ENCODE measurements at regions not wholly inside any gene's neighbourhood (a gene's known extent, or its start where the extent isn't known, plus 50 kb on each side); places are given as distances from the start of the nearest gene placed in this dataset.

DNA sequence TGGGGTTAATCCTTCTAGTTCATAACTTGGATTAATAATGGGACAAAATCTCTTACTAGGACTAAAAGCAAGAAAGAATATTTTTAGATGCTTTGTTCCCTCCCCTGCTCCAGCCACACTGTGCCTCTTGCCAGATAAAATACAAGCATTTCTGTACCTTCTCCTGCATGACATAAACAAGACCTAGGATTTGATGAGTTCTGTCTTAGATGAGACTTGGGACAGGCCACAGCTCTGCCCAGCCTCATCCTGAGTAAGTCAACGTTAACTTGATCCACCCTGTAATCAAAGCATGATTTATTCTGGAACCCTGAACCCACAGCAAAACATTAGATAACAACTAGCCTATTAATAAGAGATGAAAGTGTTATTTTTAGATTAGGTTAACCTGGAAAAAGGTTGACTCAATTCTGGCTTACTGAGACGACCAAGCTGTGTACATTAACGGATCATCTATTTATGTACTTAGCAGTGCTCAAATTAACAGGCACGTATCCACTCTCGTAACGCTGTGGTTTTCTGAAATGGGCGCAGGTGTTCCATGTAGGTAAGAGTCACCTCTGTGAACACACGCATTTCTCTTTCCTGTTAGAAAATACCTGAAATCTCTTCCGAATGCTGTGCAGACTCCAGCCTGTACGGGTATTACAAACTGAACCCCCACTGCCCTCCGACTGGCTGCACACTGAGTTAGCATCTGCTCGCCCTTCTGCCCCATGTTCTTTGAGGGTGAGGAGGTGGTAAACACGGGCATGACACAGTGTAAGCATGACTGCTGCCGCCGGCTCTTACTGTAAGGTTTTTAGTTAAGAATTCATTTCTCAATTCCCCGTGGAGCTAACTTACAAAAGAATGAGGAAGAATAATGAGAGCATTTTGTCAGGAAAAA, 132.1 kb upstream of the FOXQ1 start:
- Histone ChIP-seq H3K9me3 (no peaks in the 10 kb centered on the region), H3K4me1 (ENCODE audit: insufficient read depth) (no peaks in the 10 kb centered on the region), H3K36me3 (no peaks in the 10 kb centered on the region), H3K4me3 (no peak overlapping the region), H3K27ac (no peak overlapping the region), H3K27me3 (no peaks in the 10 kb centered on the region)
- WGBS, 3 donors, result 54 to 68% (median 60%) methylated on average over 16 of the region's 16 CpGs
- intact Hi-C loops (cut with DNase I), result no loop called here
- TF ChIP-seq, protein P1, sequence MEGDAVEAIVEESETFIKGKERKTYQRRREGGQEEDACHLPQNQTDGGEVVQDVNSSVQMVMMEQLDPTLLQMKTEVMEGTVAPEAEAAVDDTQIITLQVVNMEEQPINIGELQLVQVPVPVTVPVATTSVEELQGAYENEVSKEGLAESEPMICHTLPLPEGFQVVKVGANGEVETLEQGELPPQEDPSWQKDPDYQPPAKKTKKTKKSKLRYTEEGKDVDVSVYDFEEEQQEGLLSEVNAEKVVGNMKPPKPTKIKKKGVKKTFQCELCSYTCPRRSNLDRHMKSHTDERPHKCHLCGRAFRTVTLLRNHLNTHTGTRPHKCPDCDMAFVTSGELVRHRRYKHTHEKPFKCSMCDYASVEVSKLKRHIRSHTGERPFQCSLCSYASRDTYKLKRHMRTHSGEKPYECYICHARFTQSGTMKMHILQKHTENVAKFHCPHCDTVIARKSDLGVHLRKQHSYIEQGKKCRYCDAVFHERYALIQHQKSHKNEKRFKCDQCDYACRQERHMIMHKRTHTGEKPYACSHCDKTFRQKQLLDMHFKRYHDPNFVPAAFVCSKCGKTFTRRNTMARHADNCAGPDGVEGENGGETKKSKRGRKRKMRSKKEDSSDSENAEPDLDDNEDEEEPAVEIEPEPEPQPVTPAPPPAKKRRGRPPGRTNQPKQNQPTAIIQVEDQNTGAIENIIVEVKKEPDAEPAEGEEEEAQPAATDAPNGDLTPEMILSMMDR (IDR thresholded peaks at IDR 0.05), result no peak
- TF ChIP-seq EP300 (IDR thresholded peaks at IDR 0.05) (no peak), POLR2A (IDR thresholded peaks at IDR 0.05) (no peak)
- DNase-seq, result no peak

DNA sequence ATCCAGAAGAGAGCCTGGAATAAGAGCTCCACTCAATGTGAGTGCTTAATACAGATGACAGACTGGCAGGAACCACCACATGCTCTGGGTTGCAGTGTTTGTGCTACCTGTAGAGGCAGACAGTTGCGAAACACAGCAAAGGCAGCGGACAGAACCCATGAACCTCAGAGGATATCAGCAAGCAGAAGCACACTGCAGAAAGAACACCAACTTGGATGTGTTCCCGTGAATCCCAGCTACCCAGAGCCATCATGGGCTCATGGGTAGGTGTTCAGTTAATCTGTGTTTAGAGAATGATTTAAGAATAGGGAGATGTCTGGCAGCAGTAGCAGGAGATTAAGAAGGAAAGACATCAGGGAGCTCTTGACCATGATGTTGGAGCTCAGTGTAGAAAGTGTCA, 133.3 kb upstream of the FOXQ1 start:
- H3K27ac ChIP-seq, result no peak overlapping the region
- no peaks in the 10 kb centered on the region for H3K4me1 ChIP-seq (ENCODE audit: insufficient read depth)
- TF ChIP-seq, protein P1 (IDR thresholded peaks at IDR 0.05), result no peak
- TF ChIP-seq EP300 (IDR thresholded peaks at IDR 0.05) (no peak), POLR2A (IDR thresholded peaks at IDR 0.05) (no peak)
- DNase-seq, result no peak
- no peaks in the 10 kb centered on the region for H3K27me3 ChIP-seq
- intact Hi-C loops (cut with DNase I), result no loop called here
- H3K36me3 ChIP-seq, result no peaks in the 10 kb centered on the region
- no peak overlapping the region for H3K4me3 ChIP-seq
- 81 to 90% (median 83%) methylated on average over 3 of the region's 3 CpGs for WGBS, 3 donors
- H3K9me3 ChIP-seq, result no peaks in the 10 kb centered on the region

DNA sequence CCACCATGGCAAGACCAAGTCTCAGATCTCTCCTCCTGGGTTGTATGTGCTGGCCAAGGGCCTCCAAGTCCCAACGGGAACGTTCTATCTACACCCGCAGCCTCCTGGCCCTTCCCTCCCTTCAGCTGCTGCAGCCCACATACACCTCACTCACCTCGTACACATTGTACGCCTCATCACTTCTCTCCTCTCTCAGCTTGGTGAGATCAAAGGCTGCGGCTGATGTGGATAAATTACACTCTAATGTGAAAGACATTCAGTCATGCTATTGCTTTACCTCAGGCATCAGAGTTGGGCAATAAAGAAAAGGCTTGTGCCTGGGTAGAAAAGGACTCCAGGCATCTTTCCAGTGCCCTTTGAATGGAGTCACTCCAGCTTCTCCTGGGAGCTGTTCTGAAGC, 135.3 kb upstream of the FOXQ1 start:
- intact Hi-C loops (cut with DNase I), result no loop called here
- no peaks in the 10 kb centered on the region for H3K4me1 ChIP-seq (ENCODE audit: insufficient read depth)
- TF ChIP-seq, protein P1 (IDR thresholded peaks at IDR 0.05), result no peak
- TF ChIP-seq EP300 (IDR thresholded peaks at IDR 0.05) (no peak), POLR2A (IDR thresholded peaks at IDR 0.05) (no peak)
- H3K9me3 ChIP-seq, result no peaks in the 10 kb centered on the region
- H3K36me3 ChIP-seq, result no peaks in the 10 kb centered on the region
- no peaks in the 10 kb centered on the region for H3K27me3 ChIP-seq
- DNase-seq, result no peak
- H3K4me3 ChIP-seq, result no peak overlapping the region
- H3K27ac ChIP-seq, result no peak overlapping the region
- WGBS, 3 donors, result 54 to 78% (median 57%) methylated on average over 6 of the region's 6 CpGs

DNA sequence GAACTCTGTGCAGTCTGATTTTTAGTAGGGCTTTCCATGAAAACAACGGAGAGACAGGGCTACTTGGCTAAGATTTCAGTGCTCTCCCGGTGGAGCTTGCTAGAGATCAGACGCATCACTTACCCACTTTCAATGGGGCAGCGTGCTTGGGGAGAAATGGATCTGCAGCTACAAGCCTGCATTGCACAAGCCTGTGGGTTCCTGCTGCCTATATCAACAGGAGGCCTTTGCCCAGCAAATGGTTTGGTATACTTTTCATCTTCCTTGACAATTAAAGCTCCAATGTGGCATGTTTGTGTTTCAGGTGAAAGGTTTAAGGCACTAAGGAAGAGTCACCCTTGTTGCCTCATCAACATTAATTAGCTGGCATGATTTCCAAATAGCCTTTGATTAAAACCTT, 136.0 kb upstream of the FOXQ1 start:
- no peak for TF ChIP-seq EP300 (IDR thresholded peaks at IDR 0.05)
- no peak for TF ChIP-seq POLR2A (IDR thresholded peaks at IDR 0.05)
- TF ChIP-seq, protein P1 (IDR thresholded peaks at IDR 0.05), result no peak
- 75 to 81% (median 81%) methylated on average over 4 of the region's 4 CpGs for WGBS, 3 donors
- no peak for DNase-seq
- Histone ChIP-seq H3K27me3 (no peaks in the 10 kb centered on the region), H3K4me3 (no peak overlapping the region), H3K27ac (no peak overlapping the region), H3K9me3 (no peaks in the 10 kb centered on the region), H3K36me3 (no peaks in the 10 kb centered on the region), H3K4me1 (ENCODE audit: insufficient read depth) (no peaks in the 10 kb centered on the region)
- intact Hi-C loops (cut with DNase I), result no loop called here

Measured in ovary (tissue), 7 donors.